Mucosa of descending colon (tissue), 3 donors: ENCODE measurements at regions not wholly inside any gene's neighbourhood (a gene's known extent, or its start where the extent isn't known, plus 50 kb on each side); places are given as distances from the start of the nearest gene placed in this dataset.
A peak's percentile ranks its signal among the peaks of the same experiment; 100 is the strongest.
"Not testable (repeated sequence)": the region's sequence is repeated elsewhere in the genome, so short reads cannot be mapped to it uniquely, and the experiment has no call there.

Experiments used
- ATAC-seq: fragments of 200-7000 bp; cut with Tn5 transposase; one replicate; pipeline ENCODE4 v1.9.1; 2020; ENCODE audit warnings: mild to moderate bottlenecking, moderate library complexity
- DNase-seq, 3 donors: peaks; one replicate each; pipeline ENCODE4 v3.0.0-alpha.2; 2020
- H3K36me3 ChIP-seq: fragments of 200-600 bp; one replicate; pipeline ENCODE4 v1.8.0; 2021; ENCODE audit warnings: low read depth, mild to moderate bottlenecking
- H3K4me1 ChIP-seq: fragments of 200-600 bp; one replicate; pipeline ENCODE4 v1.8.0; 2021; ENCODE audit warnings: low read depth, mild to moderate bottlenecking
- H3K4me3 ChIP-seq: fragments of 200-600 bp; one replicate; pipeline ENCODE4 v1.8.0; 2021; ENCODE audit warnings: mild to moderate bottlenecking
- H3K9me3 ChIP-seq: fragments of 200-600 bp; one replicate; pipeline ENCODE4 v1.8.0; 2021; ENCODE audit warnings: mild to moderate bottlenecking
- intact Hi-C, 2 donors: fragments of 100-400 bp; cut with DNase I in 1 of 2; cut with micrococcal nuclease in 1 of 2; formaldehyde crosslinking; loops; one replicate each; pipeline versions ENCODE4 v1.11.0 to v1.11.1; 2022; cut with DNase I, micrococcal nuclease
- TF ChIP-seq, protein P1 (sequence below): fragments of 200-600 bp; IDR thresholded peaks from one replicate; pipeline ENCODE4 v1.8.0; 2022; ENCODE audit warnings: antibody characterized with exemption, mild to moderate bottlenecking
- donor health status: DM: no; HTN: no; CAD: no; lungs with moderate emphysema.
- donor health status: DM: no; HTN: no; CAD: no.
- donor health status: DM: no; HTN: yes; CAD: no.

DNA sequence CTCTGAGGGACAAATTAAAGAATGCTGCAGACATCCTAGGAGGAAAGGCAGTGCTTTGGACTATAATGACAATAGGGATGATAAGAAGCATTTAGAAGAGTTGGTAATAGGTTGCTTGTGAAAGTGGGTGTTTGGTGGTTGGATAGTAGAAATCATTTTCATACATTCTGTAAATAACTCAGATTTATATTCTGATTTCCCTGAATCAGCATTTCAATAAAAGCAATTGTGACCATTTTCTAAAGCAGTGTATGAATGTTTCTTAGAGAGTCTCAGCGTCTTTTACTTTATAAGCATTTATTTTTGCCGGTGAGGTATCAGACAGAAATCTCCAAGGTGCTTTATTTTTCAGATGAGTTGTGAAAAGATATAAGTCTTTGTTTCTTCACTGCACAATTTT lies 1099.0 kb upstream of the LRRTM1 start:
- ATAC-seq: no peak
- no peak for DNase-seq
- Histone ChIP-seq H3K36me3 (no peaks in the 10 kb centered on the region), H3K4me3 (no peak overlapping the region), H3K4me1 (no peaks in the 10 kb centered on the region), H3K9me3 (no peaks in the 10 kb centered on the region)
- TF ChIP-seq, protein P1, sequence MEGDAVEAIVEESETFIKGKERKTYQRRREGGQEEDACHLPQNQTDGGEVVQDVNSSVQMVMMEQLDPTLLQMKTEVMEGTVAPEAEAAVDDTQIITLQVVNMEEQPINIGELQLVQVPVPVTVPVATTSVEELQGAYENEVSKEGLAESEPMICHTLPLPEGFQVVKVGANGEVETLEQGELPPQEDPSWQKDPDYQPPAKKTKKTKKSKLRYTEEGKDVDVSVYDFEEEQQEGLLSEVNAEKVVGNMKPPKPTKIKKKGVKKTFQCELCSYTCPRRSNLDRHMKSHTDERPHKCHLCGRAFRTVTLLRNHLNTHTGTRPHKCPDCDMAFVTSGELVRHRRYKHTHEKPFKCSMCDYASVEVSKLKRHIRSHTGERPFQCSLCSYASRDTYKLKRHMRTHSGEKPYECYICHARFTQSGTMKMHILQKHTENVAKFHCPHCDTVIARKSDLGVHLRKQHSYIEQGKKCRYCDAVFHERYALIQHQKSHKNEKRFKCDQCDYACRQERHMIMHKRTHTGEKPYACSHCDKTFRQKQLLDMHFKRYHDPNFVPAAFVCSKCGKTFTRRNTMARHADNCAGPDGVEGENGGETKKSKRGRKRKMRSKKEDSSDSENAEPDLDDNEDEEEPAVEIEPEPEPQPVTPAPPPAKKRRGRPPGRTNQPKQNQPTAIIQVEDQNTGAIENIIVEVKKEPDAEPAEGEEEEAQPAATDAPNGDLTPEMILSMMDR: no peak
- intact Hi-C loops: no loop called here

DNA sequence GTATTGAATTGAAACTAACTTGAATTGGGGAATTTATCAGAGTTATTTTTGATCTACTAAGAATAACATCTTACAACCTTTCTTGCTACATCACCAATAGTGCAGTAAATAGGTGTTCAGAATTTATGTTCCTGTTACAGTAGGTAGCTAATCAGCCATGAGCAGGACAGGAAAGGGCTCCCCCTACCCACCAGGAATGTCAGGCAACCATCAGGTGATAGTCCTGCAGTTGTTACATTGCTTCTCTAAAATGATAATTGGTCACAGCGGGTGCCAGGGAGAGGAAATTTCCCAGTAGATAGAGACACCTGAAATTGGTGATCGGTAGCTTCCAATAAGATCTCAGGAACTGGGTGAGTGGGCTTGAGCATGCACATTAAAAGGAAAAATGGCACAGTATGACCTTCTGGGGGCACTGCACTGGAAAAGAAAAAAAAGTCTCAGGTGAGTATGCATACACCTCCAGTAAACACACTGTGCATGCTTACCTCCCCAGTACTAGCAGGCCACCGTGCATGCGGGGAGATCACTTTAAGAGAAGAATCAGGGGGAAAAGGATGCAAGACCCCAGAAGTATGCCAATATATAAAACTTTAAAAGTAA lies 1092.0 kb upstream of the LRRTM1 start:
- Histone ChIP-seq H3K9me3 (peaks cover 3% of the 10 kb centered on the region), H3K4me3 (no peak overlapping the region), H3K36me3 (no peaks in the 10 kb centered on the region), H3K4me1 (no peaks in the 10 kb centered on the region)
- DNase-seq: no peak
- ATAC-seq: no peak
- intact Hi-C loops: no loop called here
- TF ChIP-seq, protein P1: no peak

DNA sequence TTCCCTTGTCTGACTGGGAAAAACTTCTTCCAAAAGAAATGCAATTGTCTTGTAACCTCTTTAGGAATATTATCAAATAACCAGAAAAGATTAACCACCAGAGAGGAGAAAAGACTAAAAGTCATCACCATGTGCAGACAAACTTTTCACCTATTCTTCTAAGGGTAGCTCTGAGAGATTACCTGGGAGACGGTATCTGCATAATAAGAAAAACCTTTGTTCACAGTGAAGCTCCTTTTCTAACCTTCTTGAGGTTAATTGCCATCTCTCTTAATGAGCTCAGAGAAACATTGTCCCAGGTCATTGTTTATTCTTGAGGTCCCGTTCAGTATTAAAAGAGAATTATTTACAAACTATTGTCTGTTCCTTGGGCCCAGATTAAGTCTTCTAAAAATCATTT lies 1091.2 kb upstream of the LRRTM1 start:
- Histone ChIP-seq H3K4me3 (no peak overlapping the region), H3K36me3 (no peaks in the 10 kb centered on the region), H3K9me3 (peaks cover 3% of the 10 kb centered on the region), H3K4me1 (no peaks in the 10 kb centered on the region)
- TF ChIP-seq, protein P1: no peak
- intact Hi-C loops: no loop called here
- DNase-seq (no peak), ATAC-seq (no peak)

DNA sequence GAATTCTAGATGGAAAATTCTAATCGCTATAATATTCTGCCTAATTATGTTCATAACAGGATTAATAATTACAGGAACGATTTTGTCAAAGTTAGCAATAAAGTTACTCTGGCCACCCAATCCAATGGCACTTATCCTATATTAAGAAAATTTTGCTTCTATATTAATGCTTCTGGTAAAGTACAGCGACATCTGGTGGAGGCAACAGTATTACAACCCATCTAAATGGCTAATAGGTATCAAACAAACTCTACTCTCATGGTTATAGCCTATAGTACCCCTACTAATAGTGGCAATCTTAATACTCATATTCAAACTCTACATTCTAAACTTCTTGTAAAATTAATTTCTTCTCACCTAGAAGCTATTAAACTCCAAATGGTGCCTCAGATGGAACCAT lies 1084.7 kb upstream of the LRRTM1 start:
- H3K36me3 ChIP-seq: no peaks in the 10 kb centered on the region
- TF ChIP-seq, protein P1: no peak
- no peak overlapping the region for H3K4me3 ChIP-seq
- intact Hi-C loops: no loop called here
- no peak for DNase-seq
- ATAC-seq: no peak
- no peaks in the 10 kb centered on the region for H3K4me1 ChIP-seq
- peaks cover 6% of the 10 kb centered on the region for H3K9me3 ChIP-seq

DNA sequence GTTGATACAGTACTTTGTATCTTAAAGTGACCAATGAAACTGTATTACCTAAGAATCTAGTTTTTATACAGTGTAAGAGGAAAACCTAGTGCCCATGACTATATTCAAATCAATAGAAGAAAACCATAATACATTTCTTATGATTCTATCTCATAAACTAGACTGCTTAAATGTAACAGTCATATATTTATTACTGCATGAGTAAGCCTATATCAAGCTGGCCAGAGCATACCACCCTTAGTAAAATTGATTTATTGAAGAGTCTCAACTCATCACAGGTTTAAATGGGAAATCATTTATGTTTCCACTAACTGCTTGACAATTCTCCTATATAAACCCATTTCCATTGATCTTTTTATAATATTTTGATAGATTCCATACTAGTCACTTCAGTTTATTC lies 1059.2 kb upstream of the LRRTM1 start:
- no peaks in the 10 kb centered on the region for H3K36me3 ChIP-seq
- H3K4me1 ChIP-seq: no peaks in the 10 kb centered on the region
- intact Hi-C loops: no loop called here
- DNase-seq: no peak
- no peak for ATAC-seq
- H3K9me3 ChIP-seq: peaks cover 21% of the 10 kb centered on the region
- H3K4me3 ChIP-seq: no peak overlapping the region
- TF ChIP-seq, protein P1: no peak

DNA sequence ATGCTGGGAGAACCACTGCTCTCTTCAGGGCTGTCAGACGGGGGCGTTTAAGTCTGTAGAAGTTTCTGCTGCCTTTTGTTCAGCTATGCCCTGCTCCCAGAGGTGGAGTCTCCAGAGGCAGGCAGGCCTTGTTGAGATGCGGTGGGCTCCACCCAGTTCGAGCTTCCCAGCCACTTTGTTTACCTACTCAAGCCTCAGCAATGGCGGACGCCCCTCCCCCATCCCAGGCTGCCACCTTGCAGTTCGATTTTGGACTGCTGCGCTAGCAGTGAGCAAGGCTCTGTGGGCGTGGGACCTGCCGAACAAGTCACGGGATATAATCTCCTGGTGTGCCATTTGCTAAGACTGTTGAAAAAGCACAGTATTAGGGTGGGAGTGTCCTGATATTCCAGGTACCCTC lies 1057.9 kb upstream of the LRRTM1 start:
- H3K4me1 ChIP-seq, H3K36me3 ChIP-seq, ATAC-seq, H3K4me3 ChIP-seq, intact Hi-C loops: not testable (repeated sequence)
- H3K9me3 ChIP-seq: peaks cover 23% of the 10 kb centered on the region
- peak in 1 of 3 donors; percentile 33 for DNase-seq
